A673 (cell line): ENCODE measurements at regions not wholly inside any gene's neighbourhood (a gene's known extent, or its start where the extent isn't known, plus 50 kb on each side); places are given as distances from the start of the nearest gene placed in this dataset.

ENCODE experiments used
- EZH2 ChIP-seq: fragments of 200-600 bp; sonication (generic); IDR thresholded peaks from 2 replicates; pipeline ENCODE4 v1.6.1; 2017; ENCODE audit warnings: borderline replicate concordance, low read depth, mild to moderate bottlenecking, mixed read lengths, antibody characterized with exemption, low read length; ENCODE audit not compliant: poor library complexity, severe bottlenecking
- TF ChIP-seq, protein P1 (sequence below): fragments of 300-800, 200-600 bp; sonication (generic); conservative IDR thresholded peaks from 2 replicates; pipeline ENCODE4 v1.5.1; 2017; ENCODE audit warnings: low read depth, mild to moderate bottlenecking, antibody characterized with exemption, low read length, moderate library complexity, mixed read lengths

DNA sequence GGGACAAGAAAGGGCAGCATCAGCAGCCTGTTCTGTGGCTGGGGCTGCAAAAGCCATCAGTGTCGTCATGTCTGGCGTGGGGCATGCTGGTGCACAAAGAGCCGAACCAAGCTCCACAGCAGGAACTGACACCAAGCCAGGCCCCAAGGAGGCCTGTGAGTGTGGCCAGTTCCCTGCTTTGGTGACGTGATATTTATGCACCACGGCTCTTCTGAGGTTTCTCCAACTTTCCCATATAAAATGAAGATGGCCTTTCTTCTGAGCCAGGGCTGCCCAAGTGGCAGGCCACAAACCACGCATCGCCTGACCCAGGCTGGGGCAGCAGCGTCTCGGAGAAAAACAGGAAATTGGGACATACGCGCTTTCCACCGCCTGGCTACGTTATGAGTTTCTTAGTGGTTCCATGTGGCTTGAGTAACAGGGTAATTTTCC lies 109.9 kb downstream of the RIN2 start:
- TF ChIP-seq, protein P1, sequence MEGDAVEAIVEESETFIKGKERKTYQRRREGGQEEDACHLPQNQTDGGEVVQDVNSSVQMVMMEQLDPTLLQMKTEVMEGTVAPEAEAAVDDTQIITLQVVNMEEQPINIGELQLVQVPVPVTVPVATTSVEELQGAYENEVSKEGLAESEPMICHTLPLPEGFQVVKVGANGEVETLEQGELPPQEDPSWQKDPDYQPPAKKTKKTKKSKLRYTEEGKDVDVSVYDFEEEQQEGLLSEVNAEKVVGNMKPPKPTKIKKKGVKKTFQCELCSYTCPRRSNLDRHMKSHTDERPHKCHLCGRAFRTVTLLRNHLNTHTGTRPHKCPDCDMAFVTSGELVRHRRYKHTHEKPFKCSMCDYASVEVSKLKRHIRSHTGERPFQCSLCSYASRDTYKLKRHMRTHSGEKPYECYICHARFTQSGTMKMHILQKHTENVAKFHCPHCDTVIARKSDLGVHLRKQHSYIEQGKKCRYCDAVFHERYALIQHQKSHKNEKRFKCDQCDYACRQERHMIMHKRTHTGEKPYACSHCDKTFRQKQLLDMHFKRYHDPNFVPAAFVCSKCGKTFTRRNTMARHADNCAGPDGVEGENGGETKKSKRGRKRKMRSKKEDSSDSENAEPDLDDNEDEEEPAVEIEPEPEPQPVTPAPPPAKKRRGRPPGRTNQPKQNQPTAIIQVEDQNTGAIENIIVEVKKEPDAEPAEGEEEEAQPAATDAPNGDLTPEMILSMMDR, result no peak
- TF ChIP-seq EZH2, result no peak
